IPS-NIHi11 (cell line): ENCODE measurements at regions not wholly inside any gene's neighbourhood (a gene's known extent, or its start where the extent isn't known, plus 50 kb on each side); places are given as distances from the start of the nearest gene placed in this dataset.
"Not testable (repeated sequence)": the region's sequence is repeated elsewhere in the genome, so short reads cannot be mapped to it uniquely, and the experiment has no call there.

ENCODE experiments used
- DNase-seq: peaks from one replicate; pipeline ENCODE4 v3.0.0; 2012; ENCODE audit warnings: mixed read lengths, low spot score

DNA sequence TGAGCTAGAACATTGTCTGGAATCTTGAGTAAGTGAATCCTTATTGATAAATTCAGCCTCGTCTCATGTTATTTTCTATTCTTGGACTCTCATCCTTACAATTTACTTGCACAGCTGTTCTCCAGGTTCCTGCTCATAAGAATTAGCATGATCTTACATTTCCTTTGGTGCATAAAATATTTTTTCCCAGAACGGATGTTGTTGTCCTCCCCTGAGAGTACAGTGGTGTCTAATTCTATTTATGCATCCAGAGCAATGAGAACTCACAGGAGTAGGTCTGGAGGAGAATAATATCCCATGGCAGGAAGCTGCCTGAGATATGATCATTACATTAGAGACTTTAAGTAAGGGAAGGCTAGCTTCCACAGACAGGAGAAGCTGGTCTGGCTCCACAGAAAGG is 178.4 kb upstream of the MAST4 start:
- DNase-seq = no peak

DNA sequence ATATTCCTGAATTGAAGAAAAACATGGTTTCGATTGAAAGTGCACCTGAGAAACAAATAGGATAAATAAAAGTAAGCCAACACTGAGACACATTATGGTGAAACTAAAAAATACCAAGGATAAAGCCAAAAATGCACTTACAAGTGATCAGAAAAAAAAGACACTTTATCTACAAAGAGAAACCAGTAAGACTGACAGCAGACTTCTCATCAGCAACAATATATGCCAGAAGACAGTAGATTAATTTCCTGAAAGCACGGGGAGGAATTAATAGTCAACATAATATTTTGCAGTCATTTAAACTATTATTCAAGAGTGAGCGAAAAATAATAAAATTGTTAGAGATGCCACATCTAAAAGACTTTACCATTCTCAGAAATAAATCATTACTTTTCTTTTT is 172.7 kb upstream of the MAST4 start:
- DNase-seq = no peak

- DNase-seq = no peak
These were observed 170.4 kb upstream of the MAST4 start for GRCh38 chr5:66425842-66426241.

DNA sequence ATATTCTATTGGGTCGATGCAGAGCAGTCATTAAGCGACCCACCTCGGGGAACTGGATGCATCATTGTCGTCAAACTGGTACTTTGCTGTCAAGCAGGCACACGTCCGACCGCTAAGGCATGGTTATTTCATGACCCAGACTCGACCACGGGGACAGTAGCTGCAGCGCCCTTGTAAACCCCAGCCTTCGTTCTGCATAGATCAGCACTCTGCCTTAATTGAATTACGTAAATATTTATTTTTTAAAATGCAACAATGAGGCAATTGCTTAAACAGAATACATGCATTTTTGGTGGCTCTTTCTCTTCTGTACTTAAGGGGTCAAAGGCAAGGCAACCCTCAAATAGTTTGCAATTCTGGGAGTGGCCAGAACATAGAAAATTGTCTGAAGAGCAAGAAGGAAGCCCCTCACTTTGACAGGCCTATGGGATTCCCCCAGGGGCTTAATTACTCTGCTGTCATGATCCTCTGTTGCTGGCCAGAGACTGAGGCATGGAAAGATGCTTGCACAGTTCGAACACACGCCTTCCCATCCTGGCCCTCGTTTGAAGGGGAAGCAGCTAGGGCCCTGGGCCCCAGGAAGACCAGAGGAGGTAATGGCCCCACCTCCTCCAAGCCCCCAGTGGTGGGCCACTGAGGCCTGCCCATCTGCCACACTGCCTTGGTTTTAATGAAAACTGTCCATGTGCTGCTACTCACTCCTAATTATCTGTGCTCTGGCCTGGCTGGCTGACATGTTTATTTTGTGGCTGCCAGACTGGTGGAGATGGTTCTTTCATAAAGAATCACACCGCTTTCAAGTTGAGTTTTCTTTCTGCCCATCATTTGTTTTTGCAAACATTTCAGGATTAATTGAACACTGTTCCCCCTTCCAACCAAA is 169.7 kb upstream of the MAST4 start:
- no peak for DNase-seq

DNA sequence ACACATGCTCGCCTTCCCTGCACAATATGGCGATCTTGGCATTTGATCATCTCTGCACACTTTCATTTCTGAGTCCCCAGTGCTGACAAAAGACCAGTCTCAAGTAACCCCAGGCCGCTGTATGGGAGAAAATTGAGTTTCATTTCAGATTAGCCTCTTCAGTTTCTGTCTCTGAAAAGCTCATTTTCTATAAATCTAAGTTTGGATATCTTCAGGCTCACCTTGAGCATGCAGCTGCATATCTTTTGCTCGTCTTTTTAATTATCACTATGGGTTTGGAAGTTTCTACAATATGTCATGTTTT is 169.1 kb upstream of the MAST4 start:
- no peak for DNase-seq

GRCh38 chr5:66436721-66437120 is 159.5 kb upstream of the MAST4 start:
- peak; percentile 51 for DNase-seq

GRCh38 chr5:66438087-66438486 is 158.1 kb upstream of the MAST4 start:
- DNase-seq = no peak

DNA sequence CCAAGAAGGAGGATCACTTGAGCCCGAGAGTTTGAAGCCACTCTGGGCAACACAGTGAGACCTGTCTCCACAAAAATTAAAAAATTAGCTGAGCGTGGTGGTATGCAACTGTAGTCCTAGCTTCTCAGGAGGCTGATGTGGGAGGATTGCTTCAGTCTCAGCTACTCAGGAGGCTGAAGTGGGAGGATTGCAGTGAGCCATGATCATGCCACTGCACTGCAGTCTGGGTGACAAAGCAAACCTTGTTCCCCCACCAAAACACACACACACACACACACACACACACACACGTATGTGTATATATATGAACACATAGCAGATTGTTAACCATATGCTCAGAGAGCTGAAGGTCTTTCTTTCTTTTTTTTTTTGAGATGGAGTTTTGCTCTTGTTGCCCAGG is 157.5 kb upstream of the MAST4 start:
- DNase-seq = no peak

DNA sequence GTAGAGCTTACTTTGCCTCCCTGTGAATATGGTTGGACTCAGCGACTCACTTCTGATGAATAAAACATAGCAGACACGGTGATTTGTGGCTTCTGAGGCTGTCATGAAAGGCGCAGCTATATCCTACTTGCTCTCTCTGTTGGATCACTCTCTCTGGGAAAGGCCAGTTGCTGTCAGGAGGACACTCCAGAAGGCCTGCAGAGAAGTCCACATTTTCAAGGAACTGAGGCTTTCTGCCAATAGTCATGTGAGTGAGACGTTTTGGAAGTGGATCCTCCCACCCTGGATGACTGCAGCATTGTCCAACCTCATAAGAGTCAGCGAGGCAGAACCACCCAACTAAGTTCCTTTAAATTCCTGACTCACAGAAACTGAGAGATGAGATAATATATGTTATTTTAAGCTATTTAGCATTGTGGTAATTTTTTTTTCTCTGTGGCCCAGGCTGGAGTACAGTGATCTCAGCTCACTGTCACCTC is 156.0 kb upstream of the MAST4 start:
- peak; percentile 24 for DNase-seq

GRCh38 chr5:66441351-66441750 is 154.8 kb upstream of the MAST4 start:
- no peak for DNase-seq

DNA sequence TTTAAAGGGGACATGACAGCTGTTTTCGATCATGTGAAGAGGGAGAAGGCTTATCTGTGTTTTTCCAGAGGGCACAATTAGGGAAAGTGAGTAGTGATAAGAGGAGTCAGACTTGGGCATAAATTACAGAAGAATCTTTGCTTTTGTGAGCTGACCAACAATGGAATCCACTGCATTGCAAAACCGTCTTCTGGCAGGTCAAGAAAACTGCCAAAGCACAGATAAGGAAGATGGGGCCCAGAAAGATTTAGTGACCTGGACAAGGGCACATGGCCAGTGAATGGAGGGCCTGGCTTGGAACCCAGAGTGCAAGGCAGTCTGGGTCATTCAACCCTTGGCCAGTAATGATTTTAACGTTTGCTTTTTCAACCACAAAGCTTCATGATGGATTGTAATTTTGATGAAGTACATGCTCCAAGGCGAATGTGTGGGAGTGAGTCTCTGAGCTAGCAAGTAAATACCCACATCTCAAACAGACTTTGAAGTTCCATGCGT is 153.2 kb upstream of the MAST4 start:
- no peak for DNase-seq

DNA sequence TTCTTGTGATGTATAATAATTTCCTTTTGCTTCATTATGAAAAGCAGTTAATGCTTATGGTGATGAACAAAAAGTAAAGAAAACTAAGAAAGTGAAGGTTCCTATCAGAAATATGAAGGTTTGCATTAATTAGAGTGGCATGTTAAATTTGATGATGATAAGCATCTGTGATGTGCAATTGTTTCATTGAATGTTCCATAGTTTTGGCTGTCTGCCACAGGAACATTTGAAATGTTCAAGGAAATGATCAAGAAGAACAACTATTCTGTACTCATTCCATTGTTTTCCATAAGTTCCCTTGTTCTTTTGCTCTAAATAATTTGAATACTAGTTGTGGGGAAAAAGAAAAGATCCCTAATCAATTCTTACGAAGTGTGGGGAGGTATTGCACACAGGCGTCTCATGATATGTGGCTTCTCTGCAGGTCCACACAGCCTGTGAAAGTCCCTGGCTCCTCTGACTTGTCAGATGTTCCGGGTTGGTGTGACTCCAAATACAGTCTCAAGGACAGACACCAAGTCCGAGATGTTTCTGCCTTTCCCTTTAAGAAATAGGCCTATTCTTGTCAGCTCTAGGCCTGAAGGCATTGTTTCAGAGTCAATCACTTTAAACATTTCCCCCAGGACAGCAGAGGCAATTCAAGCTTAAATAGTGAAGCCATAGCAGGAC is 152.6 kb upstream of the MAST4 start:
- DNase-seq = no peak

- not testable (repeated sequence) for DNase-seq
These were observed 148.1 kb upstream of the MAST4 start for GRCh38 chr5:66448070-66448469.

DNA sequence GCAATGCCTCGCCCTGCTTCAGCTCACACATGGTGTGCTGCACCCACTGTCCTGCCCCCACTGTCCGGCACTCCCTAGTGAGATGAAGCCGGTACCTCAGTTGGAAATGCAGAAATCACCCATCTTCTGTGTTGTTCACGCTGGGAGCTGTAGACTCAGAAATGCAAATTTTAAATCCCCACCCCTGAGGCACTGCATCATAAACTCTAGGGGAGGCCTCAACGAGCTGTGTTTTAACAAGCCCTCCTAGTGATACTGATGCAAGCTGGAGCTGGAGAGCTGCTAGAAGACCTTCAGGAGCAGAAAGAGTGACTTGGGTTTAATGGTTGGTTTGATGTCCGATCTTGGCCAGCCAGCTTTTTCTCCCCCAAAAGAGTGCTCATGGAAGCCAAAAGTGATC is 146.0 kb upstream of the MAST4 start:
- no peak for DNase-seq

- DNase-seq = no peak
These were observed 145.2 kb upstream of the MAST4 start for GRCh38 chr5:66450988-66451387.

DNA sequence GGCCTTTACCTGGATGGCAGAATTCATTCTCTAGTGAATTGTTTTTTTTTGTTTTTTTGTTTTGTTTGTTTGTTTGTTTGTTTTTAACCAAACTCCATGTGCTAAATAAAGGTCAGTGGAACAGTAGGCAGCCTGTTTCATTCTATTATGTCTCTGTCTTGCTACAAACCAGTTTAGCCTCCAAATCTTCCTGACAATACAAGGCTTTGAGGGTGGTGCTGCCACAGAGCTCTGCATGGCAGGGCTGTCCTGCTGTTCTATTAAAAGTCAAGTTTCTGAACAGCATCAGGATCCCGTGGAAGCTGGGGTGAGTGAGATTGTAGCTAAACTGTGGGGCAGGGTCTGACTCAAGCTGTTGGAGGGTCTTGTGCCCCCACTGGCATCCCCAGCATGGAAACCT is 144.1 kb upstream of the MAST4 start:
- DNase-seq = no peak

GRCh38 chr5:66454186-66455078 is 141.8 kb upstream of the MAST4 start:
- no peak for DNase-seq

GRCh38 chr5:66459728-66460127 is 136.5 kb upstream of the MAST4 start:
- no peak for DNase-seq

GRCh38 chr5:66467564-66467963 is 128.6 kb upstream of the MAST4 start:
- DNase-seq = no peak

GRCh38 chr5:66469684-66470083 is 126.5 kb upstream of the MAST4 start:
- DNase-seq = no peak

GRCh38 chr5:66472010-66472409 is 124.2 kb upstream of the MAST4 start:
- no peak for DNase-seq

DNA sequence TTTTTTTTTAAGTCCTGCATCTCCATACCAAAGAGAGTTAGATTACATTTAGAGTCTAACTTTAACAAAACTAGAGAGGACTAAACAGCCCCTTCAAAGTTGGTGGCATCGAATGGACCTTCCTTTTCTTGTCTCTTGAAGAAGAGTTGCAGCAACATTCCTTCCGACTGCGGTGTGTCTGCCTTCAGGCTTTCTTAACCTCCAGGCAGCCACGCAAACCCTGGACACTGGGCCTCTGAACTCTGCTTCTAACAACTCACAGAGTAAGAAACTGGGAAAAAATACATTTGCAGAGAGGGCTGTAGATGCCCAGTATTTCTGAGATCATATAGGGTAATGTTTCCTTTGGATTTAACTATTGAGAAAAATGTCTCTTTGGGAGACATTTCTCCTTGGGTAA is 120.5 kb upstream of the MAST4 start:
- no peak for DNase-seq
